ENCODE measurements at regions not wholly inside any gene's neighbourhood (a gene's known extent, or its start where the extent isn't known, plus 50 kb on each side); places are given as distances from the start of the nearest gene placed in this dataset.

GRCh38 chr13:104875038-104875754 is 1660.3 kb downstream of the EFNB2 start:
- no peak overlapping the region for H3K27ac ChIP-seq (ENCODE audit: low read length)
- H3K4me1 ChIP-seq (ENCODE audit: low read length): no peaks in the 10 kb centered on the region
- no peak overlapping the region for H3K9ac ChIP-seq (ENCODE audit: low read length)
- no peaks in the 10 kb centered on the region for H3K36me3 ChIP-seq (replicated peaks; ENCODE audit: low read depth, low read length)
- H3K4me2 ChIP-seq (ENCODE audit: low read length): no peak overlapping the region
- H4K20me1 ChIP-seq (ENCODE audit: insufficient read depth, low read length): no peaks in the 10 kb centered on the region
- no peaks in the 10 kb centered on the region for H3K9me3 ChIP-seq (ENCODE audit: insufficient read depth, low read length)
- H2AFZ ChIP-seq (ENCODE audit: low read depth, low read length): 0 out of 2 replicates have a peak overlapping the region, but pooled peaks have one; percentile 39
- H3K4me3 ChIP-seq (ENCODE audit: low read length): no peak overlapping the region
- no peaks in the 10 kb centered on the region for H3K79me2 ChIP-seq (ENCODE audit: low read length)
- H3K27me3 ChIP-seq (ENCODE audit: low read depth, low read length): no peaks in the 10 kb centered on the region
- TF ChIP-seq EZH2phosphoT487 (IDR thresholded peaks at IDR 0.05; ENCODE audit: low read depth): no peak
- no peak for TF ChIP-seq CTCF (IDR thresholded peaks at IDR 0.05; ENCODE audit: low read depth, low read length)

GRCh38 chr13:104872153-104872552 is 1663.3 kb downstream of the EFNB2 start:
- no peak overlapping the region for H3K4me2 ChIP-seq (ENCODE audit: low read length)
- no peak overlapping the region for H3K9ac ChIP-seq (ENCODE audit: low read length)
- no peak overlapping the region for H3K27ac ChIP-seq (ENCODE audit: low read length)
- TF ChIP-seq CTCF (IDR thresholded peaks at IDR 0.05; ENCODE audit: low read depth, low read length): no peak
- no peak for TF ChIP-seq EZH2phosphoT487 (IDR thresholded peaks at IDR 0.05; ENCODE audit: low read depth)
- H3K36me3 ChIP-seq (replicated peaks; ENCODE audit: low read depth, low read length): no peaks in the 10 kb centered on the region
- H3K79me2 ChIP-seq (ENCODE audit: low read length): no peaks in the 10 kb centered on the region
- no peaks in the 10 kb centered on the region for H4K20me1 ChIP-seq (ENCODE audit: insufficient read depth, low read length)
- H3K9me3 ChIP-seq (ENCODE audit: insufficient read depth, low read length): no peaks in the 10 kb centered on the region
- no peaks in the 10 kb centered on the region for H3K4me1 ChIP-seq (ENCODE audit: low read length)
- no peak overlapping the region for H2AFZ ChIP-seq (ENCODE audit: low read depth, low read length)
- H3K4me3 ChIP-seq (ENCODE audit: low read length): no peak overlapping the region
- H3K27me3 ChIP-seq (ENCODE audit: low read depth, low read length): no peaks in the 10 kb centered on the region

- H3K9me3 ChIP-seq (ENCODE audit: insufficient read depth, low read length): no peaks in the 10 kb centered on the region
- no peak for TF ChIP-seq EZH2phosphoT487 (IDR thresholded peaks at IDR 0.05; ENCODE audit: low read depth)
- no peak for TF ChIP-seq CTCF (IDR thresholded peaks at IDR 0.05; ENCODE audit: low read depth, low read length)
- H3K36me3 ChIP-seq (replicated peaks; ENCODE audit: low read depth, low read length): no peaks in the 10 kb centered on the region
- no peaks in the 10 kb centered on the region for H3K79me2 ChIP-seq (ENCODE audit: low read length)
- H4K20me1 ChIP-seq (ENCODE audit: insufficient read depth, low read length): no peaks in the 10 kb centered on the region
- no peak overlapping the region for H3K27ac ChIP-seq (ENCODE audit: low read length)
- H3K27me3 ChIP-seq (ENCODE audit: low read depth, low read length): no peaks in the 10 kb centered on the region
- H3K9ac ChIP-seq (ENCODE audit: low read length): no peak overlapping the region
- no peak overlapping the region for H3K4me2 ChIP-seq (ENCODE audit: low read length)
- no peaks in the 10 kb centered on the region for H3K4me1 ChIP-seq (ENCODE audit: low read length)
- no peak overlapping the region for H3K4me3 ChIP-seq (ENCODE audit: low read length)
- H2AFZ ChIP-seq (ENCODE audit: low read depth, low read length): no peak overlapping the region
Observed at GRCh38 chr13:104871456-104871855, 1664.0 kb downstream of the EFNB2 start.

GRCh38 chr13:104869501-104869900 is 1666.0 kb downstream of the EFNB2 start:
- TF ChIP-seq CTCF (IDR thresholded peaks at IDR 0.05; ENCODE audit: low read depth, low read length): no peak
- no peak for TF ChIP-seq EZH2phosphoT487 (IDR thresholded peaks at IDR 0.05; ENCODE audit: low read depth)
- Histone ChIP-seq H3K36me3 (replicated peaks; ENCODE audit: low read depth, low read length) (no peaks in the 10 kb centered on the region), H2AFZ (ENCODE audit: low read depth, low read length) (no peak overlapping the region), H3K9ac (ENCODE audit: low read length) (no peak overlapping the region), H3K27ac (ENCODE audit: low read length) (no peak overlapping the region), H3K4me2 (ENCODE audit: low read length) (no peak overlapping the region), H4K20me1 (ENCODE audit: insufficient read depth, low read length) (no peaks in the 10 kb centered on the region), H3K4me1 (ENCODE audit: low read length) (no peaks in the 10 kb centered on the region), H3K4me3 (ENCODE audit: low read length) (no peak overlapping the region), H3K9me3 (ENCODE audit: insufficient read depth, low read length) (no peaks in the 10 kb centered on the region), H3K79me2 (ENCODE audit: low read length) (no peaks in the 10 kb centered on the region), H3K27me3 (ENCODE audit: low read depth, low read length) (no peaks in the 10 kb centered on the region)

Data from OCI-LY3 (cell line).